ENCODE measurements at regions not wholly inside any gene's neighbourhood (a gene's known extent, or its start where the extent isn't known, plus 50 kb on each side); places are given as distances from the start of the nearest gene placed in this dataset.
"Not testable (repeated sequence)": the region's sequence is repeated elsewhere in the genome, so short reads cannot be mapped to it uniquely, and the experiment has no call there.

DNA sequence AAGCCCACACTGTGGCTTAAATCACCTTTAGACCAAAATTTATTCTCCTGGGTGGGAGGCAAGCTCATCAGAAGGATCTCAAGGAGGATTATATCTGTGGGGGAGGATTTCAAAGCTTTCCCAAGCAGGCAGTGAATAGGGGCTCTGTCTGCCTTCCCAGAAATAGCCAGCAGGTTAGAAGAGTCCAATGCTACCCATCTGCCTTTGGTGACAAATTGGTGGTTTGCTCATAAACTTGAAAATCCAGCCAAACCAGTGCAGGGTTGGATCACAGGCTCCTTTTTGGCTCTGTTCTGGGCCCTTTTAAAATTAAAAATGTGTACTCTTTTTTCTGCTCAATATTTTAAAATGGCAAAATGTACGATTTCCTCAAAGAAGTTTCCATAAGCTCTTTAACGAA lies 118.9 kb upstream of the ZC3H11B start:
- DNase-seq (ENCODE audit: low read depth, low spot score) = no peak

DNA sequence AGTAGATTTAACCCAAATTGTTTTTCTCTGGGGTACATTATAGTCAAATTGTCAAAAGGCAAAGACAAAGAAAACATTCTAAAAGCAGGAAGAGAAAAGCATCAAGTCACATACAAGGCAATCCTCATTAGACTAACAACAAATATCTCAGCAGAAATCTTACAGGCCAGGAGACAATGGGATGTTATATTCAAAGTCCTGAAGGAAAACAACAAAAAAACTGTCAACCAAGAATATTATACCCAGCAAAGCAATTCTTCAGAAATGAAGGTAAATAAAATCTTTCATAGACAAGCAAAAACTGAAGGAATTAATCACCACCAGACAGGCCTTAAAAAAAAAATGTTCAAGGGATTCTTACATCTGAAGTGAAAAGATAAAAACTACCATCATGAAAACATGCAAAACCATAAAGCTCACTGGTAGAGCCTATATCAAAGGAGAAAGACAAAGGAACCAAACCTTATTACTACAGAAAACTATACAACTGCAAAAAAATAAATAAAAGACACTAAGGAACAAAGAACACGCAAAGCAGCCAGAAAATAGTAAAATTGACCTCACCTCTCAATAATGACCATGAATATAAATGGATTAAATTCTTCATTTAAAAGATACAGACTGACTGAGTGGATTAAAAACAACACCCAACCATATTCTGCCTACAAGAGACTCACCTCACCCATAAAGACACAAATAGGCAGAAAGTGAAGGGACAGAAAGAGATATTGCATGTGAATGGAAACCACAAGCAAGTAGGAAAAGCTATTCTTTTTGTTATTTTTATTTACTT lies 113.8 kb upstream of the ZC3H11B start:
- DNase-seq (ENCODE audit: low read depth, low spot score) = no peak

DNA sequence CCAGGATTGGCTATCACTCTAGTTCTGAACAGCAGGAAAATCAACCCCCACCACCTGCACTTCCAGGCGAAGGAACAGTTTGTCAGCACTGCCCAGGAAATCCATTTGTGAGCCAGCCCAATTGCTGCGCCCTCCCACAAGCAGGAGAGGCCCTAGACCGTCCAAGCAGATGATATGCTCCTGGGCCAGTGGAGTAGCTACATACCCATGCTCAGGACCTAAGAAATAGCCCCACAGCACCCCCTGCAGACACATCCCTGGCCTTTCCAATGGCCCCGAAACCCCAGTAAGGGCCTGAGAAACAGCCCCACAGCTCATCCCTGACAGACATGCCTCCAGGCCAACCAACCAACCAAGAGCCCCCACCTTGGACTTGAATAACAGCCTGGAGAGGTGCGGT lies 111.5 kb upstream of the ZC3H11B start:
- DNase-seq (ENCODE audit: low read depth, low spot score) = no peak

DNA sequence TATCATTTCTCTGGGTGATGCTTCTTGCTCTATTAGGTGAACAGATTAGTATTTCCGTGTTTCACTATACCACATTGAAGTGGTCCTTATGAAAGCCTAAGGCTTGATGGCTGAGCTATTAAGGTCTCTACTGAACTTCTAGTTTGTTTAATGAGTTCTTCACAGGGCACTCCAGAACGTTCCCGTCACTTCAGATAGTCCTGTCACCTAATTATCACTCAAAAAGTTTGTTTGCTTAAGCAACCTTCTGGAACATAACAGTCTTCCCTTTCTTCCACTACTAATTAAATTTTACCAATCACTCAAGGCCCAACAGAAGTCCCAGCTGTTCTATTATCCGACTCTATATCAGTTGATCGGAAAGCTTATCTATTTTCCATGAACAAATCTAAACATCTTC lies 104.6 kb upstream of the ZC3H11B start:
- no peak for DNase-seq (ENCODE audit: low read depth, low spot score)

DNA sequence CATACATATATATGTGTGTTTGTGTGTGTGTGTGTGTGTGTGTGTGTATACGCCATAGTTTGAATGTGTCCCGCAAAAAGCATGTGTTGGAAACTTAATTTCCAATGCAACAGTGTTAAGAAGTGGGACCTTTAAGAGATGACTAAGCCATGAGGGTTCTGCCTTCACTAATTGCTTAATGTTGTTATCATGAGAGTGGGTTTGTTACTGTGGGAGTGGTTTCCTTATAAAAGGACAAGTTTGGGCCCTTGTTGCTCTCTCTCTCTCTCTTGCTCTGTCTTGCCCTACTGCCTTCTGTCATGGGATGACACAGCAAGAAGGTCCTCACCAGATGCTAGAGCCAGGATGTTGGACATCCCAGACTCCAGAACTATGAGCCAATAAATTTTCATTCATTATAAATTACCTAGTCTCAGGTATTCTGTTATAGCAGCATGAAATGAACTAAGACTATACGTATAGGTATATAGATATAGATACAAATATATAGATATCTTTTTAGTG lies 103.8 kb upstream of the ZC3H11B start:
- no peak for DNase-seq (ENCODE audit: low read depth, low spot score)

DNA sequence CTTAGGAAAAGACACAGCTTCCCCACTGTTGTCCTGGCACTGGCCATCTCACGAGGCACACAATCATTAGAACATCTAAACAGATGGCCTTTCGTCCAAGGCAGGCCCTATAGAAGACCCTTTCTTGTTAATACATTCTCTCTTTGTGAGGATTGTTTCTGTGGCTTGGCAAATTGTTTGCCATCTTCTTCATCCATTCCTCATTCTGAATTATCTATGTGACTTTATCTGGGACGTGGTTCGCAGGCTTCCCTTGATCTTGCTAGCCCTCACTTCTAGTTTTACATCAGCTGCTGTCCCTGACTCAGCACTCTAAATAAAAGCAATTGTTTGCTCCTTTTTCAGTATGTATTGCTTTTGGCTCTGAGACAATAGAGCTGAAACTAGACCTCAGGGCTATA lies 101.1 kb upstream of the ZC3H11B start:
- no peak for DNase-seq (ENCODE audit: low read depth, low spot score)

DNA sequence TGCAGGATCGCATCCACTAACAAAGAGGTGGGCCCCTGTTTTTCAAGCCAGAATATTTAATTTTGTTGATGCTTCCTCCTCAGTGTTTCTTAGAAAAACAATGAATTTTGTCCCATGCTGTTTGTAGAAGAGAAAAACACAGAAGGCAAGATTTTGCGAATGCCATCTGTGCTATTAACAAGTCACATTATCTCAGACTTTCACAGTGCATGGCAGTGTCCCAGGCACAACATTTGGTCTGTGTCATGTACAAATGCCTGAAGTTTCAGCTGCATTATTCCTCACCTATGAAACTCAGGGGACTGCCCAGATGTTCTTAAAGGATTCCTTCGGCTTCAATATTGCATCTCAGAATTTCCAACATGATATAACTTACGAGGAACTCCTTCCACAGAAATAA lies 99.6 kb upstream of the ZC3H11B start:
- DNase-seq (ENCODE audit: low read depth, low spot score) = no peak

DNA sequence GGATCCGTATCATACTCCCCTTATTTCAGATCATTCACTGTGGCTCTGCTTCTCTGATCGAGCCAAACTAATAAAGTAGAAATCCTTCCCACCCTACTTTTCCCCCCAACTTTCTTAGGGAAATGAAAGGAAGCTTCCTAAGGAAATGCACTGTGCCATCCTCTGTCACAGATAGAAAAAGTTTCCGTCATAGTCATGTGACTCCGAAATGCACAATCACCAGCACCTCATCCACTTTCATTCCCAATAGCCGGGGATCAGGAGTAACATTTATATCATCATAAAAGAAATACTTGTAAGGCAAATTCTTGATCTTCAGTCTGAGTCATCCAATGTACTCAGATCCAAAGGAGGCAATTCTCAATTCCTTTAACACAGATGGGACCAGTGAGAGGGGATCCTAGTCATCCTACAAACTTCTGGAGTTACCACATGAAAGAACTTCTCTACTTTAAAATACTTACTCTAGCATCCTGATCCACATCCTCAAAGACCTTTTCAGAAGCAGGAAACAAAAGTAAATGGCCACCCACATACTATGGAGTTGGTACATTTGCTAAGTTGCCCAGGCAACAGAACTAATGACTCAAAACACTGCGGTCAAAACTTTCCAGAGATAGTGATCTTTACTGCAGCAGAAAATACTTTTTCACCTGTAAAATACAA lies 97.8 kb upstream of the ZC3H11B start:
- DNase-seq (ENCODE audit: low read depth, low spot score) = no peak

DNA sequence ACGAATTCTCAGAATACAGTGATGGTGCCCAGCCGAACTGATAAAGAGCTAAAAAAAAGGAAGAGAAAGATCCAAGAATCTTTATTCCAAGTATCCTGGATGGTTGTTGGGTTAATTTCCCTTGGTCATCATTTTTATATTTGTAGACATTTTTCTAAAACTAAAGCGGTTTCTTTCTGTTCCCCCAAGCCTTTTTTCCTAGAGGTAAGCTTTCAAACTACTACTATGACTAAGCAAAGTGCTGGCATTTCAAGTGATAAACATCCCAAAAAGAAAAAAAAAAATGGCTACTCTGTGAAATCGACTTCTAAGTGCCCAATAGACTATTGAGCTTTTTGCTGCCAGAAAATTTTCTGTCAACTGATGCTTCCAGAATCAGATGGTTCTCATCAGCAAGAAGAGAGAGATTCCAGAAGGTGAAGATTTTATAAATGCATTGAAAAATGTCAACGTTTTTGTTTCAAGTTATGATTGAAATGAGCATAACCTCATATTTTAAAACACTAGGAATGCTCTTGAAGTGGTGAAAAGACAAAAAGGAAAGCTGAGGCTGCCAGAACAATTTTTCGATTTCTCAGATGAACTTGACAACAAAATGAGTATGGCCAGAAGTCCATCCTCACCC lies 96.1 kb upstream of the ZC3H11B start:
- DNase-seq (ENCODE audit: low read depth, low spot score) = no peak

DNA sequence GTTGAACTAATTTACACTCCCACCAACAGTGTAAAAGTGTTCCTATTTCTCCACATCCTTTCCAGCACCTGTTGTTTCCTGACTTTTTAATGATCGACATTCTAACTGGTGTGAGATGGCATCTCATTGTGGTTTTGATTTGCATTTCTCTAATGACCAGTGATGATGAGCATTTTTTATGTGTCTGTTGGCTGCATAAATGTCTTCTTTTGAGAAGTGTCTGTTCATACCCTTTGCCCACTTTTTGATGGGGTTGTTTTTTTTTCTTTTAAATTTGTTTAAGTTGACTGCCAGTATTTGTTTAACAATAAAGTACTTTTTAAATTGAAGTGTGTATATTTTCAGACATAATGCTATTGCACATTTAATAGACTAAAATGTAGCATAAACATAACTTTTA lies 95.0 kb upstream of the ZC3H11B start:
- DNase-seq (ENCODE audit: low read depth, low spot score) = not testable (repeated sequence)

DNA sequence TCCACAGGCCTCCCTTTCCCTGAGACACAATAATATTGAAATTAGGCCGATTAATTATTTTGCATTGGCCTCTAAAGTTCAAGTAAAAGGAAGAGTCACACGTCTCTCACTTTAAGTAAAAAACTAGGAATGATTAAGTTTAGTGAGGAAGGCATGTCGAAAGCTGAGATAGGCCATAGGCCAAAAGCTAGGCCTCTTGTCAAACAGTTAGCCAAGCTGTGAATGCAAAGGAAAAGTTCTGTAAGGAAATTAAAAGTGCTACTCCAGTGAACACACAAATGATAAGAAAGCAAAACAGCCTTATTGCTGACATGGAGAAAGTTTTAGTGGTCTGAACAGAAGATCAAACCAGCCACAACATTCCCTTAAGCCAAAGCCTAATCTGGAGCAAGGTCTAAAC lies 91.4 kb upstream of the ZC3H11B start:
- DNase-seq (ENCODE audit: low read depth, low spot score) = not testable (repeated sequence)

DNA sequence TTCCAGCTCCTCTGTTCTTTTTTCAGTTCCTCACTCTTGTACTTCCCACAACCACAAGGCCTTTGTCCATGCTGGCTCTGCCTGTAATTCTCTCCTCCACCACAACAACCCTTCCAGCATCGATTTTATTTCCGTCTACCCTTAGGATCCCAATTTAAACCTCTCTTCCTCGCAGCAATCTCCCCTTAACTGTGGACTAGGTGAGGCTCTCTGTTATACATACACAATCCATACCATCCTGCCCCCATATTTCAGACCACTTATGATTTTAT lies 90.4 kb upstream of the ZC3H11B start:
- no peak for DNase-seq (ENCODE audit: low read depth, low spot score)

DNA sequence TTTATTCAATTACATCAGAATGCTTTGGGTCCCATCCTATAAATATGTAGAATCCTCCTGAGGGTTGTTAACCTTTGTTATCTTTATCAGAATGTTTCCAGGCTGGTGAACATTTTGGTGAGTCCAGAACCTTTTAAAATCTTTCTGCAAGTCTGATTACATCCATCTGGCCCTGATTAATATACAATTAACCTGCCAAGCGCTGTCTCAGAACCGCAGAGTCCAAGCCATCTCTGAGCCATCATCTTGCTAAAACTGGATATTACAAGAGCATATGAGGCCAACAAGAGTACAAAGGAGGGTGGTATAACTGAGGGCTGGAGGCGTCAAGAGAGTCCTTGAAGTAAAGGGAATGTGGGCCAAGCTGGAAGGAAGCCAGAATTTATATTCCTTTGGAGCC lies 88.6 kb upstream of the ZC3H11B start:
- no peak for DNase-seq (ENCODE audit: low read depth, low spot score)

DNA sequence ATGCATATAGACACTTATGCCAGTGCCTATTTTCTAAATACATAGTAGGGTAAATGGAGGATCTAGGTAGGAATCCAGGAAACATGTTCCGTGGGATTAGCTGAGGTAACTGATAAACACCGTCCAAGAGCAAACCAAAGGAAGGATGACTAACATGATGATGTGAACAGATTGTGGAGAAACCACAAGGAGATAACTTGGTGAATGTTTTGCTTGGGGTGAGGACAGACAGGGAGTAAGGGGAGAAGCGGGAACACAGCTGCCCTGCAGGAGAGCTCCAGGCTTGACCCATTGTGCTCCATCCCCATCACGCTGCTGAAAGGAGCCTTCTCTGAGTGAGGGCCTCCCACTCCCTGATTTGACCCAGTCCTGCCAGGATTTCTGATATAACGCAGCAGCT lies 87.0 kb upstream of the ZC3H11B start:
- DNase-seq (ENCODE audit: low read depth, low spot score) = no peak

DNA sequence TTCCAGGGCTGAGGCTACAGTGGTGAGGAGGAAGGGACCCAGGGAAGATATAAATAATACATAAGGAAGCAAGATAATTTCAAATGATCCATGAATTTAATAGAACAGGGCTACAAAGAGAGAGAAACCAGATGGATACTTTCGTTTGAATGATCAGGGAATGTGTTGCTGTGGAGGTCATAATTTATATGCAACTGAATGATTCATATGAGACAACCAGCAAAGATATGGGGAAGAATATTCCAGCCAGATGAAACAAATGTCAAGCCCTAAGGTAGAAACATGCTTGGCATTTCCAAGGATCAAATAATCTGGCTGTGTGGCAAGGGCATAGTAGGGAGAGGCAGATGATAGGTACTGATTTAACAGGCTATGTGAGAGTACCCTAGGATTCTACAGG lies 84.8 kb upstream of the ZC3H11B start:
- no peak for DNase-seq (ENCODE audit: low read depth, low spot score)

DNA sequence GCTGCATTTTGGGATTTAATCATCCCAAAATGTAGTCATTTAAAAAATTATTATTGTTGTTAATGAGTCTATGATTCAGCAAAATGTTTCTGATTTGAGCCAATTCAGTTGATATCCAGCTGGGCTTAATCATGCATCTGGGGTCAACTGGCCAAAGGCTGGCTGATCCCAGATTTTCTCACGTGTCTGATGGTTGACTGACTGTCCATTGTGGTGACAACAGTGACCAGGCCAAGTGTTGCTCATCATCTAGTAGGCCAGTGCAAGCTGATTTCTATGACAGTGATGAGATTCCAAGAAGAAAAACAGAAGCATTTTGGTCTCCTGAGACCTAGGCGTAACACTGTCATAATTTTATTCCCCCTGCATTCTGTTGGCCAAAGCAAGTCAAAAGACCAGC lies 80.1 kb upstream of the ZC3H11B start:
- no peak for DNase-seq (ENCODE audit: low read depth, low spot score)

DNA sequence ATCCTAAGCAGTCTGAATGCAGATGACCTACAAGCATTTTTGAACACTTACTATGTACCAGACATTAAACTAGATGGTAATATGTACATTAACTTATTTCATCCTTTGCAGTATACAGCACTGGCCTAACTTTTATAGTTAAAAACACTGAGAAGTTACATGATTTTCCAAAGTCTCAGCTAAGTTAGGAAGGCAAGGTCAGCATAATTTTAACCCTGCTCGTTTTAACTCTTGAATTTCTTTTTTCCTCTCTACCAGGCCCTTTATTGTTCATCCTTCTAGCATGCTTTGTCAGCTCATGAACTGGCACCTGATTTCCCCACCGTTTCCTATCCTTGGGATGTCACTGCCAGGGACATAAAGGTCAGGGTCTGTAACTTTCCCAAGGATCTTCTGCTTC lies 76.9 kb upstream of the ZC3H11B start:
- no peak for DNase-seq (ENCODE audit: low read depth, low spot score)

DNA sequence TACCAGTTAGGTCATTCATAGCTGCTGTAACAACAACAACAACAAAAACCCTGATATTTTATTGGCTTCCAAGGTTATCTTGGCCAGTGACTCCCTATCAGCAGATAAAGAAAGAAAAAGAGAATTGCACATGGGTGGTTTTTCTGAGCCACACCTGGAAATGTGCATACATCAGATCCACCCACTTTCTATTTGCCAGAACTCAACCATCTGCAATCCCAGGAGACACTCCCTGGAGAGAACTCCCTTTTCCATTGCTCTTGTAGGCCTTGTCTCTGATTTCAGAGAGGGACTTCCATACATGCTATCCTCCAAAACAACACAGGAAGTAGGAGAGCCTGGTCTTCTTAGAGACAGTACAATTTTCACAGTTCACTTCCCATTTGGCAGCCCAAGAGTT lies 74.9 kb upstream of the ZC3H11B start:
- no peak for DNase-seq (ENCODE audit: low read depth, low spot score)

DNA sequence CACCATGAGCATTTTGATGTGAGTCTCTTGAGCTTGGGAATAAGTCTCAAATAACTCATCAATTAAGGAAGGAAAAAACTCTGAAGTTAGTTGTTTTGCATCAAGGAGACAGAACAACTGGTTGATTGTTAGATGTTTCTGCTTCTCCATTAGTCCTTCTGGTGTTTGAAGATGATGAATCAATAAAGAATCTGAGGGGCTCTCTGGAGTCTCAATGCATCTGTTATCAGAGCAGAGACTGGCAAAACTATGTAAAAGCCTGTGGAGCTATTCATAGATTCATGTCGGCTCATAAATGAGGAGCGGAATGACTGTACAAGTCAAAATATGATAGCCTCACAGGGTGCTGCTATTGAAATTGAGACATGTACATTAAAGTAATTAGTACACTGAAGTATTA lies 73.3 kb upstream of the ZC3H11B start:
- no peak for DNase-seq (ENCODE audit: low read depth, low spot score)

DNA sequence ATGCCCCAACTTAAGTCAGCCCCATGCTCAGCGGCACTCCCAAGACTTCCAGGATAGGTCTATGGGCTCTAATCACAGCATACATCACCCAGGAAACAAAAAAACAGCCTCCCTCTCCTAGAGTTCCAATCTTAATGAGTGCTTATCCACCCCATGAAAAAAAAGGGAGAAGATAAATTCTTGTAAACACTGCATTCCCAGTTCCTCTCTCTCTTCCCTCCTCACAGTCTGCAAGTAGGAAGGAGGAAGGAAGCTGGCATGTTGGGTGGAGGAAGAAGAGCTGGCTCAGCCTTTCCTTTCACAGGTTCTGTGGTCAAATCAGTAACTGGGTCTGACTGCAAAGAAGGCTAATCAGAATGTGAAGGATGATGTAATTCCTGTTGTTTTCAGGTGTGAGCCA lies 69.9 kb upstream of the ZC3H11B start:
- no peak for DNase-seq (ENCODE audit: low read depth, low spot score)

DNA sequence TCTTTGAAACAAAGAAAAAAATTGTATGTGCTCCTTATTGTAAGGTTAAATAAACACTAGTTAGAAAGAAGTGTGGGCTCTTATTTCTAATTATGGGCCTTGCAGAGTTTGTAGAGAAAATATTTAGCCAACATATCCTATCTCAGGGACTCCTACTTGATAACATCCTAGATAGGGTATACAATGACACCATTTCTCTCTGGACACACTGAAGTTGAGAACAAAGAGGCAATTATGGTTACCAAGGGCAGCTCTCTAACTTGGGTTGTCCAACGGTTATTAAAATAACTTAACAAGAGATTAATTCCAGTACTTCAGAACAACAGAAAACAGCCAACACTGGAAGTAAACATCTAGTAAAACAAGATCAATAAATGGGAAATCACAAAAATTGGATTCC lies 69.0 kb upstream of the ZC3H11B start:
- DNase-seq (ENCODE audit: low read depth, low spot score) = no peak

DNA sequence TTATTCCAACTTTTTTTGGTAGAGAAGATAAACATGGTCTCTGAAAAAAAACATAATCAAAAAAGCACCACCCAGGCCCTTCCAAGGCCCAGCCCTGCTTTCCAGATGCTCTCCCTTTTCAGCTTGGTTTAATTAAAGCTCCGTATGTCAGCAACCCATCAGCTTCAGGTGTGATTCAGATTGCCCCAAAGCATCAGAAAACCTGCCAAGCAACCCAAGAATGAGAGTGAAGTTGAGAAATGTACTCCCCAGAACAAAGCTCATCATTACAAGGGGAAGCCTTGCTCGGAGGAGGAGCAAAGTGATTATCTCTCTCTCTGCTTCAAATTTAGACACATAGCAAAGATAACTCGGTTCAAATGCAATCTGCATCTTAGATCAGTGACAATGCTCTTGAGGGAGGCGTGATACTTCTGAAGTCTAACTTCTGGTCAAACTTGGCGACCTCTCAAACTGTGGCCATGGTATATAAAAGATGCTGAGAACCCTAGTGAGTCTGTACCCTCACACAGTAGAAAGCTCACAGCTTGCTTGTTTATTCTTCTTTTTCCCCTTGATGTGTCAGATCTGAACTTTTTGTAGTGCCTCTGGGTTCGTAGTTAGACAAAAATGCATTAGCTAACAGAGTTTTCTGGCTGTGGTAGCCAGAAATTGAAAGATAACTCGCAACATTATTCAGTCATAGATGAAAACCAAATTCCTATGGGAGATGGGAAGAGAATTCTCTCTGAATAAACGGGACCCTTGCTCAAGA lies 63.3 kb upstream of the ZC3H11B start:
- no peak for DNase-seq (ENCODE audit: low read depth, low spot score)
